ENCODE measurements at regions not wholly inside any gene's neighbourhood (a gene's known extent, or its start where the extent isn't known, plus 50 kb on each side); places are given as distances from the start of the nearest gene placed in this dataset.

- no peak for DNase-seq
Measured at GRCh38 chr9:90948156-90948555, 146.5 kb downstream of the SYK start.

GRCh38 chr9:90950600-90950999, 149.0 kb downstream of the SYK start:
- DNase-seq = no peak

- no peak for DNase-seq
Measured at GRCh38 chr9:90953200-90953599, 151.6 kb downstream of the SYK start.

GRCh38 chr9:90953805-90954204, 152.2 kb downstream of the SYK start:
- no peak for DNase-seq

GRCh38 chr9:90956026-90956810, 154.6 kb downstream of the SYK start:
- no peak for DNase-seq

GRCh38 chr9:90958328-90958727, 156.7 kb downstream of the SYK start:
- DNase-seq = no peak

- no peak for DNase-seq
Measured at GRCh38 chr9:90960941-90961340, 159.3 kb downstream of the SYK start.

- no peak for DNase-seq
Measured at GRCh38 chr9:90961375-90961774, 159.8 kb downstream of the SYK start.

- DNase-seq = no peak
Measured at GRCh38 chr9:90964101-90965020, 162.7 kb downstream of the SYK start.

GRCh38 chr9:90965226-90966030, 163.8 kb downstream of the SYK start:
- peak in 1 of 2 experiments; percentile 34 for DNase-seq

GRCh38 chr9:90966031-90966290, 164.3 kb downstream of the SYK start:
- DNase-seq = peak in 1 of 2 experiments; percentile 56

GRCh38 chr9:90966480-90967144, 165.0 kb downstream of the SYK start:
- no peak for DNase-seq

- DNase-seq = no peak
Measured at GRCh38 chr9:90967145-90967538, 165.5 kb downstream of the SYK start.

- DNase-seq = no peak
Measured at GRCh38 chr9:90969021-90969675, 167.5 kb downstream of the SYK start.

- DNase-seq = no peak
Measured at GRCh38 chr9:90970608-90971007, 169.0 kb downstream of the SYK start.

GRCh38 chr9:90972057-90972456, 170.4 kb downstream of the SYK start:
- no peak for DNase-seq

- no peak for DNase-seq
Measured at GRCh38 chr9:90974016-90974415, 172.4 kb downstream of the SYK start.

GRCh38 chr9:90974643-90975245, 173.1 kb downstream of the SYK start:
- DNase-seq = no peak

- no peak for DNase-seq
Measured at GRCh38 chr9:90975781-90976538, 174.3 kb downstream of the SYK start.

GRCh38 chr9:90979138-90979551, 177.5 kb downstream of the SYK start:
- no peak for DNase-seq

GRCh38 chr9:90979639-90980038, 178.0 kb downstream of the SYK start:
- no peak for DNase-seq

Data from NCI-H526 (cell line).